HEK293T (cell line): ENCODE measurements at regions not wholly inside any gene's neighbourhood (a gene's known extent, or its start where the extent isn't known, plus 50 kb on each side); places are given as distances from the start of the nearest gene placed in this dataset.
"Not testable (repeated sequence)": the region's sequence is repeated elsewhere in the genome, so short reads cannot be mapped to it uniquely, and the experiment has no call there.

Source experiments
- BHLHE40 ChIP-seq: fragments of 450-650 bp; IDR thresholded peaks from 2 replicates; pipeline ENCODE4 v1.6.1; 2016; ENCODE audit warnings: mild to moderate bottlenecking, moderate library complexity, borderline replicate concordance
- CTBP1 ChIP-seq: fragments of 450-650 bp; IDR thresholded peaks from 2 replicates; pipeline ENCODE4 v1.6.1; 2016; ENCODE audit warnings: borderline replicate concordance
- ELF4 ChIP-seq: fragments of 450-650 bp; IDR thresholded peaks from 2 replicates; pipeline ENCODE4 v1.6.1; 2017; ENCODE audit warnings: antibody characterized with exemption
- FOXA1 ChIP-seq: fragments of 450-650 bp; IDR thresholded peaks from 2 replicates; pipeline ENCODE4 v1.6.1; 2016; ENCODE audit warnings: mild to moderate bottlenecking
- FOXM1 ChIP-seq: fragments of 450-650 bp; IDR thresholded peaks from 2 replicates; pipeline ENCODE4 v1.6.1; 2017; ENCODE audit warnings: mild to moderate bottlenecking, borderline replicate concordance
- HDGF ChIP-seq: fragments of 450-650 bp; IDR thresholded peaks from 2 replicates; pipeline ENCODE4 v1.6.1; 2017; ENCODE audit warnings: antibody characterized with exemption, borderline replicate concordance
- L3MBTL2 ChIP-seq: fragments of 450-650 bp; conservative IDR thresholded peaks from 2 replicates; pipeline ENCODE4 v1.6.1; 2016; ENCODE audit warnings: mild to moderate bottlenecking
- LEF1 ChIP-seq: fragments of 450-650 bp; IDR thresholded peaks from 2 replicates; pipeline ENCODE4 v1.6.1; 2017; ENCODE audit warnings: mild to moderate bottlenecking, borderline replicate concordance
- NFRKB ChIP-seq: fragments of 450-650 bp; IDR thresholded peaks from 2 replicates; pipeline ENCODE4 v1.6.1; 2016; ENCODE audit warnings: mild to moderate bottlenecking, moderate library complexity
- SP1 ChIP-seq: fragments of 450-650 bp; IDR thresholded peaks from 2 replicates; pipeline ENCODE4 v1.6.1; 2017
- SUZ12 ChIP-seq: fragments of 450-650 bp; IDR thresholded peaks from 2 replicates; pipeline ENCODE4 v1.6.1; 2016; ENCODE audit warnings: mild to moderate bottlenecking
- TARDBP ChIP-seq: fragments of 450-650 bp; IDR thresholded peaks from 2 replicates; pipeline ENCODE4 v1.6.1; 2016
- ZNF384 ChIP-seq: fragments of 450-650 bp; IDR thresholded peaks from 2 replicates; pipeline ENCODE4 v1.6.1; 2016
- TF ChIP-seq, protein P1 (sequence below): fragments of 450-650 bp; IDR thresholded peaks from 2 replicates; pipeline ENCODE4 v1.6.1; 2016

DNA sequence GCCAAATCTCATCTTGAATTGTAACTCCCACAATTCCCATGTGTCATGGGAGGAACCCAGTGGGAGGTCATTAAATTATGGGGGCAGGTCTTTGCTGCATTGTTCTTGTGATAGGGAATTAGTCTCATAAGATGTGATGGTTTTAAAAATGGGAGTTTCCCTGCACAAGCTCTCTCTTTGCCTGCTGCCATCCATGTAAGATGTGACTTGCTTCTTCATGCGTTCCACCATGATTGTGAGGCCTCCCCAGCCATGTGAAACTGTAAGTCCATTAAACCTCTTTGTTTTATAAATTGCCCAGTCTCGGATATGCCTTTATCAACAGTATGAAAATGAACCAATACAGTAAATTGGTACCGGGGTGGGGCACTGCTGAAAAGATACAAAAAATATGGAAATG lies 974.5 kb downstream of the MCTP2 start:
- not testable (repeated sequence) for TF ChIP-seq ELF4, TARDBP, SP1, CTBP1, ZNF384, BHLHE40, FOXM1, FOXA1, HDGF, SUZ12, NFRKB, LEF1, L3MBTL2
- TF ChIP-seq, protein P1, sequence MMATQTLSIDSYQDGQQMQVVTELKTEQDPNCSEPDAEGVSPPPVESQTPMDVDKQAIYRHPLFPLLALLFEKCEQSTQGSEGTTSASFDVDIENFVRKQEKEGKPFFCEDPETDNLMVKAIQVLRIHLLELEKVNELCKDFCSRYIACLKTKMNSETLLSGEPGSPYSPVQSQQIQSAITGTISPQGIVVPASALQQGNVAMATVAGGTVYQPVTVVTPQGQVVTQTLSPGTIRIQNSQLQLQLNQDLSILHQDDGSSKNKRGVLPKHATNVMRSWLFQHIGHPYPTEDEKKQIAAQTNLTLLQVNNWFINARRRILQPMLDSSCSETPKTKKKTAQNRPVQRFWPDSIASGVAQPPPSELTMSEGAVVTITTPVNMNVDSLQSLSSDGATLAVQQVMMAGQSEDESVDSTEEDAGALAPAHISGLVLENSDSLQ, result not testable (repeated sequence)
